GM19035 (cell line): ENCODE measurements at regions not wholly inside any gene's neighbourhood (a gene's known extent, or its start where the extent isn't known, plus 50 kb on each side); places are given as distances from the start of the nearest gene placed in this dataset.

ENCODE experiments used
- ATAC-seq: cut with Tn5 transposase; IDR thresholded peaks from one replicate; pipeline ENCODE4 v1.9.1; 2021; ENCODE audit not compliant: unreplicated experiment

DNA sequence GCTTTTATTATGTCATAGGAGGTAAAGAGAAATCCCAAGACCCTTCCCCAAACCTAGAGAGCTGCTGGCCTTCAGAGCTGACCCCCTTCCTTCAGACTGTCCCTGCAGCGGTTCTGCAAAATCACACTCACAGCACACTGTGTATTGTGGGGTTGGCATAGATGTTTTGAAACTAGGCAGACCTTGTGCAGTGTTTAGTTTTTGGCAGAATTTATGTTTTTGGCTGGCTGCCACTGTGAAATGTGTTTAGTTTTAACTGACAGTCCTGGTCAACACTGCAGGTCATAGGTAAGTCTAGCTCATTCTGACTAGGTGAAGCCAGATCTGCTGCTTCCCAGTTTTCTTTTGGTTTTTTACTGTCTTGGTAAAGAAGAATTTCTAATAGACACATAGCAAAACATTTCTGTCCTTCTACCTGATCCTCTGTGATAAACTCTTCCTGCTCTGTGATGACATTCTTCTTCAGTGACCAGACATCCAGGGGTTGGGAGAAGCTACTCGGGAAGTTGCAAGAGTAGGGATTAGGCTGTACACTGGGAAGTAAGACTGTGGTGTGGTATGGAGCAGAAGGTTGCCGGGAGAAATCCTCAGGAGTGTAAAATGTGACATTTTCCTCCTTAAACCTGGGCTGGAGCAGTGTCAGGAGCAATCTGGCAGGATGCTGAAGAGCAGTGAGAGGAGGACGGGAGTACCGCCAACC lies 209.6 kb upstream of the MCTP2 start:
- no peak for ATAC-seq

DNA sequence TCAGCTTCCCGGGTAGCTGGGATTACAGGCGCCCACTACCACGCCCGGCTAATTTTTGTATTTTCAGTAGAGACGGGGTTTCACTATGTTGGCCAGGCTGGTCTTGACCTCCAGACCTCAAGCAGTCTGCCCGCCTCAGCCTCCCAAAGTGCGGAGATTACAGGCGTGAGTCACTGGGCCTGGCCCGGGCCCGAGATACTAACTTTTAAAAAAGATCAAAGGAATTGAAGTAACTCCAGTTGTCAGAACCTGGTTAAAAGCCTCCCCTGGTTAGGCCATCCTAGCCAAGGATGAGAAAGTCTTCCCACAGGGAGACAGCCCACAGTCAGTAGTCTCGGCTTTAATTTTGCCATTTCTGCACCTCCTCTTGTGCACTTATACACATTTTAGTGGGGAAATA lies 212.3 kb upstream of the MCTP2 start:
- no peak for ATAC-seq

DNA sequence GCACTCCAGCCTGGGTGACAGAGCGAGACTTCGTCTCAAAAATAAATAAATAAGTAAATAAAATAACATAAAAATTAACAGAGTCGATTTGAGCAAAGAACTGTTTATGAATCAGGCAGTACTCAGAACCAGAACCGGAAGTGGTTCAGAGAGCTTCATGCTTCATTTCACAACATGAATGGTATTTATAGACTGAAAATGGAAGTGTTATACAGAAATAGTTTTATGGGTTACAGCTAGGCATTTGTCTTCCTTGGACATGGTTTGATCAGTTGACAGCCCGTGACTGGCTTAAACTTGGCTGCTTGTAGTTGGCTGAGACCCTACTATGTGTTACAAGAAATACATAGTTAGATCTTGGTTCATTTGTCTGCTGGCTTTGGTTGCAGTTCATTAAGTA lies 216.0 kb upstream of the MCTP2 start:
- no peak for ATAC-seq

DNA sequence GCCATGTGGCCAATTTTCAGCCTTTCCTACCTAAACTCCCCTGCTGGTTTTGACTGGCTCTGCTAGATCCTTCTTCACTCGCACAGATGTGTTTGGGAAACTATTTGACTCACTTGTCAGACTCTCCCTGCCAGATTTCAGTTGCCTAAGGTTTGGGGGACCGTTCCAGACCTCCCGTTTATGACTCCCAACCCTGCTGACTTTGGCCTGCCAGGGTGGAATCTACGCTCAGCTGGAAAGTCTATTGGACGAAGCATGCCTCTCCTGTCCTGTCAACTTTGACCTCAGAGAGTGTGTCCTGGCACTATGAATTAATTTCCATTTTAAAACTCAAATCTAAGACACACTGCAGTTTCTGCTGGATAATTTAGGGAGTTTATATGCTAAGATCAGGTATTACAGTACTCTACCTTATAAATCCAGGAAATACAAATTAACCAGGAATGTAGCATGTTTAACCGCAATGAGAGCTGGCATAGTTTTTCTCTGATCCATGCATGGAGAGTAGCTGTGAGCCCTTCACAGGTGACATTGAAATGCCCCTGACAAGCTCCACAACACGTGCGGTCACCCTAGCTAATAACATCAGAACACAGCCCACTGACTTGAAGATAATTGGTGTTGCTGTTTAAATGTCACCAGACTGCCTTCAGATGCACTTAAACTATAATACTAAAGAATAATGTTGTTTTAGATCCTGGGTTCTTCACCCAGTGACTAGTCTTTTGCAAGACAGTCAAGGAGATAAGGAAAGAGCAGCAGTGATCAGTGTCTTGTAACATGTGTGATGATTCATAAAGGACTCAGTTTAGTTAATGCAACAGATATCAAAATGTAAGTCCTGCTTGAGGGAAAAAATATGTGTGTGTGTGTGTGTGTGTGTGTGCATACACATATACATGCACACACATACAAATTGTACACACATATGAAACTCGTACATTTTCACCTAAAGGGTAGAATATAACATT lies 223.0 kb upstream of the MCTP2 start:
- no peak for ATAC-seq

DNA sequence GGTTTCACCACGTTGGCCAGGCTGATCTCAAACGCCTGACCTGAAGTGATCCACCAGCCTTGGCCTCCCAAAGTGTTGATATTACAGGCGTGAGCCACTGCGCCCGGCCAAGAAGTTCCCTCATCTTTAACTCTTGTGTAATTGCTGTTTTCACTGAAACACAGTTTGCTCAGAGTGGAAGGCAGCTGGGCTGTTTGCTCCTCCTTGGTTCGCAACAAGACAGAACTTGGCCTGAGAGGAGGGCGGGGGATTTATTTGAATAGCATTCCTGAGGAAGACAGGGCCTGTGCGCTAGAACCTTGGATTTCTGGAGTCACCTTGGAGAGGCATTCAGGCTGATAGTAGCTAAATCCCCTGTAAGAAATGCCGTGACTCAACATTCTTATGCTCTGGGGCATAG lies 226.7 kb upstream of the MCTP2 start:
- no peak for ATAC-seq

DNA sequence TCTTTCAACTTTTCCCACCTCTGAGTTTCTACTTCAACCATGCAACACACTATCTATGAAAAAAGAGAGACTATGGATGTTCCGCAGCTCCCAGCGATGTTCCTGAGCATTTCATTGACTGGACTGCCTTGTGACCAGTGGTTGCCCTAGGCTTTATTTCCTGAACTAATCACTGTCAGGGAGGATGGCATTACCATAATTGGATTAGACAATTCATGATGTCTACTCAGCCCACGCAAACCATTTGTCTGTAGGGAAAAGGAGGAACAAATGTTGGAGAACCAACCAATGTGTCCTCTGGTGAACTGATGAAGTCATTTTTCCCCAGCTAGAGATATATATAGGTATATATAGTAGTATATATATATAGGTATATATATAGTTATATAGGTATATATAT lies 229.3 kb upstream of the MCTP2 start:
- ATAC-seq = no peak

DNA sequence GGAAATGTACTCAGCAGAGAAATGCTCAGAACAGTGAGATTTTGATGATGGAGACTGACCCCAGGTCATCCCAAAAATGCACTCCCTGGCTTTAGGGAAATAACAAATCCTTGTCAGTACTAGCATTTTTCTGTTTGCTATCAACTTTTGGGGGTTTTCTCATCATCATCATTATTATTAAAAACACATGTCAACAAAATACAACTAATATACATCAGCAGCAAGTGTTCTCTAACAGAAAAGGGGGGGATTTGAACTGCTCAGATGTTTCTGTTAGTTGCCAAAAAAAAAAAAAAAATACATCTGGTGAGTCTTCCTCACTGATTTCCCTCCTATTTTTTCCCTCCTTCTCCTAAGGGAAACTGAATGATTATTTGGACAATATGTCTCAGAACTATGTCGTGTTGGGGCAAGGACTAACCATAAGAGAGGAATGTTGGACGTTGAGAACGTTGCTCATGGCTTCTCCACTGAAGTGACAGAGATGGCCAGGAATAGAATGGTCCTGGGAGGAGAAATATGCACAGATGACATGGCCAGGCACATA lies 230.0 kb upstream of the MCTP2 start:
- ATAC-seq = no peak

DNA sequence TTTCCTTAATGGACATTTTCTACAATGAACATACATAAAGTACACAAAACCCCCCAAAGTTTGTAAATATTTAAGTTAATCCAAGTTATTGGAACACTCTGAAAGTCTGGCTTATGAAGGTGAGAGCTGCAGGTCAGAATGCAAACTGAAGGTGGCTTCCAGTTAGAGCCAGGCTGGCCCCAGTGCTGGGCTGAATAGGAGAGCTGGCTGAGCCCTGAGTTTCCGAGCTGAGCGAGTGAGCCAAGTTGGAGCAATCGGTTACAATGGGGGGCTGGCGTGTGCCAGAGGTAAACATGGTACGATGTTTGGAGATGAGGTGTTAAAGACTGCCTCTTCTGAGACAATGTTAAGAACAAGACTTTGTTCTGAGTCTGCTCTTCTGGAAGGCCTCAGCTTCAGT lies 230.8 kb upstream of the MCTP2 start:
- no peak for ATAC-seq

DNA sequence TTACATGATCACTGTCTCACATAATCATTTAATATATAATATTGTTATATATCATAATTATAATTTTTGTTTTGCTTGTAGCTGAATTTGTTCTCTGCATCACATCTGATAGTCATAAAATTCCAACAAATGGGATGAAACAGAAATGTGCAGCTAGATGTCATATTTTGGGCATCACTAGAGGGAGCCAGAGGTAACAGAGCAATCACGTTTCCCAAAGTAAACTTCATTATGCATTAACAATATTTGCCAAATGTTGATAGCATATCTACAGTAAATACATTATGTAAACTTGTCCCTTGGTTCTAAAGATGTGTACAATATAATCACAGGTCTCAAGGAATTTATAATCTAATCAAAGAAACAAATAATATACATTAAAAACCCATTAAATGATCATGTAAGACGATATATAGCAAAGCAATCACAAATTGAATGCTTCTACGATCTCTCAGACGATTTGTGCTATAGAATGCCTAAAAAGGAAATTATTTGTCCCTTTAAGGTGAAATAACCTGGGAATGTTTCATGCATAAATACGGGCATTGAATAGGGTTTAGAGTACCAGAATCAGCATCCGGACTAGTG lies 234.2 kb upstream of the MCTP2 start:
- ATAC-seq = no peak

DNA sequence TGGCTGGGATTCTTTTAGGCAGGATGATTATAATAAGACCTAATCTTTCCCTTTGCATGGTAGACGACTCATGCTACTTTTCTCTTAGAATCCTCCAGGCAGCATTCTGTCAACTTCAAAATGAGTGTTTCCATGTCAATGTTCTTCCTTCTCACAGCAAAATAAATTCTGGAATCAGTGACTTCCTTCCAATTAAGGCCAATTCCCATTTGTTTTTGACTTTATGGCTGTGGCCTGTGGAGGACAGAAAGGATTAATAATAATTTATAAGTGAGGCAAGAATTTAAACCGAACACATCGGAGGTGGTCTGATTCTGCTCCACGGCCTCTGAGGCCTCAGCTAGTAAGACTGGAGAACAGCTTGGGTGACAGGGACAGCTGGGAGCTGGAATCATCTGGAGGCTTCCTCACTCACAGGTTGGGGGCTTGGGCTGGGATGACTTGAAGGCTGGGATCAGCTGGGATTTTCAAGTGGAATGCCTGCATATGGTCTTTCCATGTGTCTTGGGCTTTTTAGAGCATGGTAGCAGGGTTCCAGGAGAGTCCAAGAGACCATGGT lies 241.8 kb upstream of the MCTP2 start:
- no peak for ATAC-seq

DNA sequence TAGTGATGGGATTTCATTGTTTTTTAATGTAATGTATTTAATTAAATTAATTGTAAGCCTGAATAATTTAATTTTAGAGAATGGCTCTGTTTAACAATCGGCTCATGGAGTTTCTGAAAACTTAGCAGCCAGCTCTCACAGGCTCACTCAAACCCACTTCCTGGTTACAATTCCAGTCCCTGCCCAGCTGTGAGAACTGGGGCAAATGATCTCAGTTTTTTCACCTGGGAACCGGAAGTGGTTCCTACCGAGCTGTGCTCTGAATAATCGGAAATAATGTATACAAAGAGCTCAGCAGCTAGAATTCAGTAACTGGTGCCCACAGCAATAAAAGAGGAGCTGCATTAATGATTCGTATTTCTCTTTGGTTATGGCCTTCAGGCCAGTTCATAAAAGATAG lies 244.3 kb upstream of the MCTP2 start:
- ATAC-seq = no peak

DNA sequence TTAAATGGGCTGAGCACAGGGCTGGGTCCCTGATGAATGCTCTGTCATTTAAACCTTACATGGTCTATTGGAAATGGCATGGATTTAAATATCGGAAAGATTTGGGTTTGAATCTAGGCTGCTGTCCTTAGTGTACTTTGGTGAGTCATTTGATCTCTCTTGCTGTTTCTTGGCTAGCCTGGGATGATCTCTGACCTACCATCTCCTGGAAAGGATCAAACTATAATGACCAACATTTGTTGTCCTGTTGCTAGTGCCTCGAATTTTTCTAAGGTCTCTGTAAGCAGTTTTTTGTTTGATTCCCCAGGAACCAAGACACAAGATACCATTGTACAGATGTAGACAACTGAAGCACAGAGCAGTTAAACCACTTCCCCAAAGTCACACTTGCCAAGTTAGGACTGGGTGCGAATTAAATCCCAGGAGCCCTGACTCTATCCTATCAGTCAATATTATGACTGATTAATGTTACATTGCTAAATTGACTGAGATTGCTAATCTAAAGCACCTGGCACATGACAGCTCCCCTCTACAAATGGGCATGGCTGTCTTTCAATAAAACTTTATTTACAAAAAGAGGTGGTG lies 244.9 kb upstream of the MCTP2 start:
- no peak for ATAC-seq

DNA sequence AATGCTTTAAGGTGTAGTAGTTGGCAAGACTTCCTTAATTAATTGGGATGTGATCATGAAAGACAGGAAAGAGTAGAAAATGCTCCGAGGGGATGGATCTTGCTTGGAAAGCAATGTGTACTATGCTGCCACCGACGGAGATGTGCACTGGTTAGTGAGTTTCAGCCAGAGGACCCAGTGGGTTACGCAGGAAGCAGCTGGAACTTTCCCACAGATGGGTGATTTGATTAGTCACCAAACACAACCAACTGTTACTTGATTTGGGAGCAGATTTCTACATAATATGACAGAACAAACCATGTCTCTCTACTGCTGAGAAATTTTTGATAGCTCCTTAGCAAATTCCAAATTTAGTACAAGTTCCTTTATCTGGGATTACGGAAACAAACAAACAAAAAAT lies 245.4 kb upstream of the MCTP2 start:
- no peak for ATAC-seq

DNA sequence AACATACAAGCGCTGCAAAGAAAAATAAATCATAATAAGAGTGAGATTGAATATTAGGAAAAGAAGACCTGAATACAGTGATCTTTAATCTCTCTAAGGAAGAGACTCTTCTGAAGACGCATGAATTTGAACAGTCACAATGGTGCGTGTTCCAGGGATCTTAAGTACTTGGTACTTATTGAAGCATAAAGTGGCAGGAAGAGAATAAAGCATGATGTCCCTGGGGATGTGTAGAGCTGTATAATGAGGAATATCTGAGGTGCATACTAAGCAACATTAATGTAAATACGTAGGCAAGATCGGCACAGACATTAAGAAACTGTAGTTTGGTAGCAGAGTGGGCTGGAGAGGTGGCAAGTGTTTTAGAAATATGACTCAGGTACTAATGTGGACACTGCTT lies 246.2 kb upstream of the MCTP2 start:
- ATAC-seq = no peak

DNA sequence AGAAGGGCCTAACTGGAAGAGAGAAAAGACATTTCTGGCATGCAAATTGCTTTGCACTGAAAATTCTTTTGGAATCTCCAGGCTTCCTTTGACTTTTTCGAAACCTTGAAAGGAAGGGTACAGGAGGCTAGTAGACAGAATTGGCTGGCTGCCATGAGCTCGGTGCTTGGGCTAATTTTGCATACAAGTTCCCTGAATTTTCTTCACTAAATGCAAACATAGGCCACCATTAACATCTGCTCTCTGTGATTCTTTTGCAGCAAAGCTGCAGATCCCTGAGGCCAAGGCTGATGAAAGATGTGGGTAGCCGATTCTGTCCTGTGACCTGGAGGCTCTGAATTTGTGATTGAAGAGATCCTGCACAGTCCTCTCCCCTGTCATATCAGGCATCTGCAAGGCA lies 247.8 kb upstream of the MCTP2 start:
- ATAC-seq = no peak

DNA sequence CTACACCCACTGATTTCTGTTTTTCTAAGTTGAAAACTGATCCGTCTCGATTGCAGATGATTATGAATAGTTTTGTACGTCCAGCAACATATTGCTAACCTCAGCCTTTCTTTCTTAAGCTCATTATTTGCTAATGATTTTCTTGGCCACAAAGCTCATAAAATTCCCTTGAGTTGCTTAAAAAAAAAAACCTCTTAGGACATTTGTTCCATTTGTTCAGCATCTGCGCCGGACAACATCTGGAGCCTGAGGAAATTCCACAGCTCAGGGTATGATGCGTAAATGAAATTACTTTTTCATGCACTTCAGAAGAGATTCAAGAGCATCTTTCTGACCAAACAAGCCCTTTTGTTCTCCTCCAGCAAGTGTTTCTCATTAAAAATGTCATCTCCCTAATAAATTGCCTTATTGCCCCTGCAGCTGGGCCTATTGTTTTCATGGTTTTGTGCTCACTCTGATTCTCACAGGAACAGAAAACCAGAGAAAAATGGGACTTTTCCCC lies 249.1 kb upstream of the MCTP2 start:
- ATAC-seq = no peak

DNA sequence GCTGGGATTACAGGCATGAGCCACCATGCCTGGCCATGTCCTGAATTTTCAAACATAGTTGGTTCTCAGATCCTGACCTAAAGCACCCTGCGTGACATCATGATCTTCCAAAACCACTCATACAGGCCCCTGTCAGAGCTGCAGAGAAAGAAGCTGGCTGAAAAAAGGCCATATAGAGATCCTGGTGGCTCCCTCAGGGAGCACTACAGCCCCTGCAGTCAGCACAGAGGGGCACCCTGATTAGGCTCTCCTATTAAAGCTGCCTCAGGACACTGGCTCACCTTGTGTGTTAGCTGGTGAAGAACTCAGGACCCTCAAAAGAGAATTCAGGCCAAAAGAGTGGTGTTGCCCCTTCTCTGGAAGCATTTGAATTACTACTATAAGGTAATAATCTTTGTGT lies 249.7 kb upstream of the MCTP2 start:
- ATAC-seq = no peak

DNA sequence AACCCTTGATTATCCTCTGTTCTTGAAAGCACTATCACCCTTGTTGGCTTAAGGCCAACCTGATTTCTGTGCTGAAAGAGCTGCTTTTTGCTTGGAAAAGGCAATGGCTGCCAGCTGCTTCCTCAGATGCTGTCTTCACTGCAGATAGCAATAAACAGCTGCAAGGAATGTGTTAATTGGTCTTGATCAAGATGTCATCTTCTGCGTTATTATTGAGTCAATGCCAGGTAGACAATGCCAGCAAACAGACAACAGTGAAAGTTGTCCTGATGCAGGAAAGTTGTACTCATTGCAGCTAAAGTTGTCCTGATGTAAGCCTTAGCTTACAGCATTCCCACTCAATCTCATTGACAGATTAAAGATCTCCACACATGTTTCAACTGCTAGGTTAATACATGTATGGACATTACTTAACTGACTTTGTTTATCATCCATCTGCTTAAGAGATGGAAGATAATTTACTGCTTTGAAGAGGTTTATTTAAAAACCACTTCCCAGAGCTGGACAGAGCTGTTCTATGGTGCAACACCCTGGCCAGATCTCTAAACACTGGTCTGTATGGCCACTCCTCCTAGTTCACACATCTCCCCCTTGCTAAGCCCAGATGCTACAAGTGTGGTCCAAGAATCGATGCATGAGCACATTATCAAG lies 251.0 kb upstream of the MCTP2 start:
- ATAC-seq = no peak

DNA sequence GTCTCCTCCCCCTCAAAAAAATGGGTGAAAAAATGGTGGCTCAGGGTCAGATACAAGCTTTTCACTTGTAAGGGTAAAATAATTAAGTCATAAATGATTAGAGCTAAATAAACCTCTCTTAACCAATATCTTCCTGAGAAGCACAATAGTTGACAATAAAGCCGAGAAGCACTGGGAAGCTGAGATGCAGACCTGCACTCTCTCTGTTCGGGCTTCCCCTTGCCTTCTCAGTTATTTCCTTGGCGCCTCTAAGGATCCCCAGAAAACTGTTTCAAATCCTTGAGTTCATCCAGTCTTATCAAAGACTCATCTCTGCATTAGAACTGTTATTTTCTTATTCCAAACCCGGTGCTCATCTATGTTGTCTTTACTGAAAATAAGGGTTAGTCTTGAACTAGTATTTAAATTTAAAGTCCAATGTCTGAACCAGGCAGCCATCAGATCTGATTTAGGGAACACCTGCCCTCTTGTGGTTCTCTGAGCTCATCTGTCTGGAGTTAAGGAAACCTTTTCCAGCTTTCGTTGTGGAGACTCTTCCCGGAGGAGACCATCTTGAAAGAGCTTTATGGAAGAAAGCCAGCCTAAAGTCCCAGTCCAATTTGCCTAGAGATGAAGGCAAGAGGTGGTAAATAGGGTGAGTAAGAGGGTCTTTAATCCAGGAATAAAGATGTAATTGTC lies 256.4 kb upstream of the MCTP2 start:
- ATAC-seq = no peak

DNA sequence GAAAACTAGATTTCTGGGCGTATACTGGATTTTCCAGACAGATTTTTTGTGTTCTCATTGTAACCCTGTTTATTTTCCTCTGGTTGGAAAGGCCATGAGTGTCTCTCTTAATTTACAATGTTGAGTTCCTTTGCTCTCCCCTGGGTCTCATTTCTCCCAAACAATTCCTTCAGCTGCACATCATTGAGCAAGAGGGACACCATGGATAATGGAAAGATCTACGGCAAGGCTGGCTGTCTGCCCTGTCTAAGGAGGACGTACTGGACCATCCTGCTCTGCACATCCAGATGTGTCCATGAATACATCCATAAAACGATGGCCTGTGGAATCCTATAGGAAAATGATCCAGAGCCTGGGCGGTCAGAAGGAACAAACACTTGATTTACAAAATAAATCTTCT lies 258.1 kb upstream of the MCTP2 start:
- ATAC-seq = no peak
